HepG2 (cell line): ENCODE measurements at regions not wholly inside any gene's neighbourhood (a gene's known extent, or its start where the extent isn't known, plus 50 kb on each side); places are given as distances from the start of the nearest gene placed in this dataset.

ENCODE experiments used
- E2F1 ChIP-seq: sonication (generic); formaldehyde crosslinking; IDR thresholded peaks from 2 replicates; pipeline ENCODE4 v1.5.0; 2020; ENCODE audit warnings: missing genetic modification reagents
- KLF9 ChIP-seq: IDR thresholded peaks from 2 replicates; pipeline ENCODE4 v1.6.1; 2016; ENCODE audit warnings: low read depth
- NFYC ChIP-seq: IDR thresholded peaks from 2 replicates; pipeline ENCODE4 v1.6.1; 2016; ENCODE audit warnings: missing genetic modification reagents, missing compliant biosample characterization
- NR1H2 ChIP-seq: sonication (generic); formaldehyde crosslinking; IDR thresholded peaks from 2 replicates; pipeline ENCODE4 v1.8.1; 2022; ENCODE audit warnings: low read depth, missing genetic modification reagents, borderline replicate concordance
- POLR2AphosphoS5 ChIP-seq: IDR thresholded peaks from 2 replicates; pipeline ENCODE4 v1.6.1; 2012; ENCODE audit warnings: low read depth, low read length
- REXO4 ChIP-seq: sonication (generic); formaldehyde crosslinking; IDR thresholded peaks from 2 replicates; pipeline ENCODE4 v1.8.0; 2022; ENCODE audit warnings: missing genetic modification reagents, mild to moderate bottlenecking, borderline replicate concordance
- TEAD2 ChIP-seq: sonication (generic); formaldehyde crosslinking; IDR thresholded peaks from 2 replicates; pipeline ENCODE4 v1.9.0; 2021; ENCODE audit warnings: missing genetic modification reagents
- ZIK1 ChIP-seq: sonication (generic); formaldehyde crosslinking; IDR thresholded peaks from 2 replicates; pipeline ENCODE4 v1.5.0; 2020; ENCODE audit warnings: mild to moderate bottlenecking, low read depth, missing genetic modification reagents, borderline replicate concordance
- ZNF343 ChIP-seq: sonication (generic); formaldehyde crosslinking; IDR thresholded peaks from 2 replicates; pipeline ENCODE4 v1.4.0; 2020; ENCODE audit warnings: mild to moderate bottlenecking, missing genetic modification reagents

GRCh38 chr3:181596126-181596525 is 115.6 kb upstream of the SOX2 start:
- no peak for TF ChIP-seq TEAD2 (CRISPR knock-in tag)
- TF ChIP-seq NFYC (CRISPR knock-in tag), result no peak
- TF ChIP-seq NR1H2 (CRISPR knock-in tag), result no peak
- TF ChIP-seq POLR2AphosphoS5, result no peak
- no peak for TF ChIP-seq ZIK1 (CRISPR knock-in tag)
- no peak for TF ChIP-seq E2F1 (CRISPR knock-in tag)
- TF ChIP-seq KLF9 (CRISPR knock-in tag), result no peak
- no peak for TF ChIP-seq REXO4 (CRISPR knock-in tag)
- no peak for TF ChIP-seq ZNF343 (CRISPR knock-in tag)
